Right lobe of liver (tissue), 4 donors: ENCODE measurements at regions not wholly inside any gene's neighbourhood (a gene's known extent, or its start where the extent isn't known, plus 50 kb on each side); places are given as distances from the start of the nearest gene placed in this dataset.

Experiments used
- POLR2A ChIP-seq: fragments of 450-650 bp; IDR thresholded peaks from one replicate; pipeline ENCODE4 v1.6.1; 2017; ENCODE audit warnings: antibody characterized with exemption, mild to moderate bottlenecking
- TF ChIP-seq, protein P1 (sequence below), 4 donors: fragments of 200-600 bp in 3 of 4; fragments of 450-650 bp in 1 of 4; IDR thresholded peaks; one replicate each; pipeline versions ENCODE4 v1.5.1 to v1.8.0; 2016 to 2022; ENCODE audit warnings: antibody characterized with exemption in 4 of 4, mild to moderate bottlenecking in 2 of 4
- donor health status: DM: no; HTN: no; CAD: no.
- donor health status: DM: no; HTN: no; CAD: no.
- donor health status: DM: no; HTN: yes; CAD: no.

DNA sequence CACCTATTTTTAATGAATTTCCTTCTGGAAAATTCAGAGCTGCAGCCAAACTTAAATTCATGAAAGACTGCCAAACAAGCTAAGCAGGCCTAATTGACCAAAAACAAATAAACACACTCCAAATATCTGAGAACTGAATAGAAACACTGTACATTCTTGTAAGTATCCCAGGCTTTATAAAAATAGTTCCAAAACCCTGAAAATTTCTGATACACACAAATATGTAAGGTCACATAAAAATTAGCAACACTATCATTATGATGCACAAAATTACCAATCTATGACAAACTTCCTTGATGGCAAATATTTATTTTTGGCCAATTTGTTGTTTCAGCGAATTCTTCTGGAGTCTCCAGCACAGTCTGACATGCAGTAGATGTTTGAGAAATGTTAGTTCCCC, 117.9 kb upstream of the UBE2E2 start:
- TF ChIP-seq, protein P1, sequence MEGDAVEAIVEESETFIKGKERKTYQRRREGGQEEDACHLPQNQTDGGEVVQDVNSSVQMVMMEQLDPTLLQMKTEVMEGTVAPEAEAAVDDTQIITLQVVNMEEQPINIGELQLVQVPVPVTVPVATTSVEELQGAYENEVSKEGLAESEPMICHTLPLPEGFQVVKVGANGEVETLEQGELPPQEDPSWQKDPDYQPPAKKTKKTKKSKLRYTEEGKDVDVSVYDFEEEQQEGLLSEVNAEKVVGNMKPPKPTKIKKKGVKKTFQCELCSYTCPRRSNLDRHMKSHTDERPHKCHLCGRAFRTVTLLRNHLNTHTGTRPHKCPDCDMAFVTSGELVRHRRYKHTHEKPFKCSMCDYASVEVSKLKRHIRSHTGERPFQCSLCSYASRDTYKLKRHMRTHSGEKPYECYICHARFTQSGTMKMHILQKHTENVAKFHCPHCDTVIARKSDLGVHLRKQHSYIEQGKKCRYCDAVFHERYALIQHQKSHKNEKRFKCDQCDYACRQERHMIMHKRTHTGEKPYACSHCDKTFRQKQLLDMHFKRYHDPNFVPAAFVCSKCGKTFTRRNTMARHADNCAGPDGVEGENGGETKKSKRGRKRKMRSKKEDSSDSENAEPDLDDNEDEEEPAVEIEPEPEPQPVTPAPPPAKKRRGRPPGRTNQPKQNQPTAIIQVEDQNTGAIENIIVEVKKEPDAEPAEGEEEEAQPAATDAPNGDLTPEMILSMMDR (IDR thresholded peaks at IDR 0.05), result no peak
- TF ChIP-seq POLR2A, result no peak
